GM12878 (cell line): ENCODE measurements at regions not wholly inside any gene's neighbourhood (a gene's known extent, or its start where the extent isn't known, plus 50 kb on each side); places are given as distances from the start of the nearest gene placed in this dataset.

Source experiments
- ASH2L ChIP-seq: fragments of 300-600, 200-600 bp; sonication (generic); IDR thresholded peaks from 2 replicates; pipeline ENCODE4 v1.6.1; 2017; ENCODE audit warnings: low read depth, mild to moderate bottlenecking, borderline replicate concordance
- CTCF ChIP-seq, 3 experiments: IDR thresholded peaks in 2 of 3; conservative IDR thresholded peaks in 1 of 3; 2 replicates each; pipeline ENCODE4 v1.5.1; 2011; ENCODE audit warnings: low read depth in 3 of 3, low read length in 3 of 3, mild to moderate bottlenecking in 3 of 3, control low read depth in 2 of 3, moderate library complexity in 2 of 3, inconsistent platforms in 1 of 3, mixed read lengths in 1 of 3; ENCODE audit not compliant: control insufficient read depth in 2 of 3, insufficient read depth in 1 of 3; ENCODE audit errors: extremely low read depth in 1 of 3
- ELK1 ChIP-seq: IDR thresholded peaks from 2 replicates; pipeline ENCODE4 v1.6.1; 2012; ENCODE audit warnings: low read depth, low read length, improper control_type of control experiment
- GABPA ChIP-seq: IDR thresholded peaks from 2 replicates; pipeline ENCODE4 v1.6.1; 2014; ENCODE audit warnings: antibody characterized with exemption, low read depth, mild to moderate bottlenecking, inconsistent platforms
- MYC ChIP-seq: IDR thresholded peaks from 2 replicates; pipeline ENCODE4 v1.6.1; 2011; ENCODE audit warnings: mild to moderate bottlenecking, low read length, moderate library complexity, inconsistent platforms; ENCODE audit not compliant: insufficient read depth, insufficient replicate concordance, insufficient read length, severe bottlenecking
- NBN ChIP-seq: fragments of 450-650 bp; IDR thresholded peaks from 2 replicates; pipeline ENCODE4 v1.6.1; 2016
- POLR2AphosphoS2 ChIP-seq: IDR thresholded peaks from 2 replicates; pipeline ENCODE4 v1.6.1; 2011; ENCODE audit warnings: low read depth, mild to moderate bottlenecking, low read length, improper control_type of control experiment, moderate library complexity
- RAD21 ChIP-seq: IDR thresholded peaks from 2 replicates; pipeline ENCODE4 v1.6.1; 2011; ENCODE audit warnings: mild to moderate bottlenecking, low read depth, low read length, moderate library complexity; ENCODE audit not compliant: insufficient read depth
- RB1 ChIP-seq: fragments of 450-650 bp; formaldehyde crosslinking; IDR thresholded peaks from 2 replicates; pipeline ENCODE4 v1.6.1; 2017; ENCODE audit warnings: mild to moderate bottlenecking, borderline replicate concordance
- SUPT20H ChIP-seq: IDR thresholded peaks from 2 replicates; pipeline ENCODE4 v1.6.1; 2011; ENCODE audit warnings: low read depth, mild to moderate bottlenecking, low read length, moderate library complexity, borderline replicate concordance; ENCODE audit not compliant: control insufficient read depth
- ZNF274 ChIP-seq: IDR thresholded peaks from one replicate; pipeline ENCODE4 v1.8.0; 2011; ENCODE audit not compliant: insufficient read length, insufficient read depth
- TF ChIP-seq, protein P1 (sequence below): IDR thresholded peaks from 2 replicates; pipeline ENCODE4 v1.6.1; 2012; ENCODE audit warnings: mild to moderate bottlenecking, low read depth, low read length

- no peak for TF ChIP-seq RAD21
- no peak for TF ChIP-seq MYC
- TF ChIP-seq GABPA = no peak
- no peak for TF ChIP-seq CTCF (IDR thresholded peaks at IDR 0.05 in 2 of 3, conservative IDR thresholded peaks at IDR 0.05 in 1 of 3; ENCODE audit: control insufficient read depth in 2 of 3, extremely low read depth in 1 of 3, insufficient read depth in 1 of 3, low read depth in 3 of 3, low read length in 3 of 3)
- TF ChIP-seq, protein P1, sequence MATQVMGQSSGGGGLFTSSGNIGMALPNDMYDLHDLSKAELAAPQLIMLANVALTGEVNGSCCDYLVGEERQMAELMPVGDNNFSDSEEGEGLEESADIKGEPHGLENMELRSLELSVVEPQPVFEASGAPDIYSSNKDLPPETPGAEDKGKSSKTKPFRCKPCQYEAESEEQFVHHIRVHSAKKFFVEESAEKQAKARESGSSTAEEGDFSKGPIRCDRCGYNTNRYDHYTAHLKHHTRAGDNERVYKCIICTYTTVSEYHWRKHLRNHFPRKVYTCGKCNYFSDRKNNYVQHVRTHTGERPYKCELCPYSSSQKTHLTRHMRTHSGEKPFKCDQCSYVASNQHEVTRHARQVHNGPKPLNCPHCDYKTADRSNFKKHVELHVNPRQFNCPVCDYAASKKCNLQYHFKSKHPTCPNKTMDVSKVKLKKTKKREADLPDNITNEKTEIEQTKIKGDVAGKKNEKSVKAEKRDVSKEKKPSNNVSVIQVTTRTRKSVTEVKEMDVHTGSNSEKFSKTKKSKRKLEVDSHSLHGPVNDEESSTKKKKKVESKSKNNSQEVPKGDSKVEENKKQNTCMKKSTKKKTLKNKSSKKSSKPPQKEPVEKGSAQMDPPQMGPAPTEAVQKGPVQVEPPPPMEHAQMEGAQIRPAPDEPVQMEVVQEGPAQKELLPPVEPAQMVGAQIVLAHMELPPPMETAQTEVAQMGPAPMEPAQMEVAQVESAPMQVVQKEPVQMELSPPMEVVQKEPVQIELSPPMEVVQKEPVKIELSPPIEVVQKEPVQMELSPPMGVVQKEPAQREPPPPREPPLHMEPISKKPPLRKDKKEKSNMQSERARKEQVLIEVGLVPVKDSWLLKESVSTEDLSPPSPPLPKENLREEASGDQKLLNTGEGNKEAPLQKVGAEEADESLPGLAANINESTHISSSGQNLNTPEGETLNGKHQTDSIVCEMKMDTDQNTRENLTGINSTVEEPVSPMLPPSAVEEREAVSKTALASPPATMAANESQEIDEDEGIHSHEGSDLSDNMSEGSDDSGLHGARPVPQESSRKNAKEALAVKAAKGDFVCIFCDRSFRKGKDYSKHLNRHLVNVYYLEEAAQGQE = no peak
- no peak for TF ChIP-seq SUPT20H
- TF ChIP-seq RB1 = no peak
- TF ChIP-seq ZNF274 = no peak
- no peak for TF ChIP-seq ELK1
- no peak for TF ChIP-seq ASH2L
- no peak for TF ChIP-seq NBN
- no peak for TF ChIP-seq POLR2AphosphoS2
Observed at GRCh38 chr21:35219719-35220118, 170.6 kb upstream of the RUNX1 start.
